ENCODE measurements at regions not wholly inside any gene's neighbourhood (a gene's known extent, or its start where the extent isn't known, plus 50 kb on each side); places are given as distances from the start of the nearest gene placed in this dataset.

DNA sequence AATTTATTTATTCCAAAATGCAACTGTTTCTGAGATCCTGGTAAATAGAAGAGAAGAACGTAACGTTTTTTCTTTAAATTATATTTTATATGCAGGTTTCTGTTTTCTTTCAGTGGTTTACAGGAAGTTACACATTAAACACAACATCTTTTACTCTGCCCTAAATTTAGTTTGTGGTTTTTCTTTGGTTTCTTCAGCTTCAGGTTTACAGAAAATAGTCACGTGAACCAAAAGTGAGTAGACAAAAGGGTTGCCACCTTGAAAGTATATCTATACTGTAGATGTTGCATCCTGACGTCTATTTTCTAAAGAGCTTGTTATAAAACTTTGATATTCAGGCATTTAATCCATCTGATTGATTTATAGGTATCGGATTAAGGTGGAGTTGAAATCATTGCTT lies 1236.6 kb downstream of the MAT2B start:
- peak; percentile 15 for DNase-seq (ENCODE audit: low spot score)
- TF ChIP-seq, protein P1, sequence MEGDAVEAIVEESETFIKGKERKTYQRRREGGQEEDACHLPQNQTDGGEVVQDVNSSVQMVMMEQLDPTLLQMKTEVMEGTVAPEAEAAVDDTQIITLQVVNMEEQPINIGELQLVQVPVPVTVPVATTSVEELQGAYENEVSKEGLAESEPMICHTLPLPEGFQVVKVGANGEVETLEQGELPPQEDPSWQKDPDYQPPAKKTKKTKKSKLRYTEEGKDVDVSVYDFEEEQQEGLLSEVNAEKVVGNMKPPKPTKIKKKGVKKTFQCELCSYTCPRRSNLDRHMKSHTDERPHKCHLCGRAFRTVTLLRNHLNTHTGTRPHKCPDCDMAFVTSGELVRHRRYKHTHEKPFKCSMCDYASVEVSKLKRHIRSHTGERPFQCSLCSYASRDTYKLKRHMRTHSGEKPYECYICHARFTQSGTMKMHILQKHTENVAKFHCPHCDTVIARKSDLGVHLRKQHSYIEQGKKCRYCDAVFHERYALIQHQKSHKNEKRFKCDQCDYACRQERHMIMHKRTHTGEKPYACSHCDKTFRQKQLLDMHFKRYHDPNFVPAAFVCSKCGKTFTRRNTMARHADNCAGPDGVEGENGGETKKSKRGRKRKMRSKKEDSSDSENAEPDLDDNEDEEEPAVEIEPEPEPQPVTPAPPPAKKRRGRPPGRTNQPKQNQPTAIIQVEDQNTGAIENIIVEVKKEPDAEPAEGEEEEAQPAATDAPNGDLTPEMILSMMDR (IDR thresholded peaks at IDR 0.05; ENCODE audit: extremely low read depth, missing control alignments): no peak

DNA sequence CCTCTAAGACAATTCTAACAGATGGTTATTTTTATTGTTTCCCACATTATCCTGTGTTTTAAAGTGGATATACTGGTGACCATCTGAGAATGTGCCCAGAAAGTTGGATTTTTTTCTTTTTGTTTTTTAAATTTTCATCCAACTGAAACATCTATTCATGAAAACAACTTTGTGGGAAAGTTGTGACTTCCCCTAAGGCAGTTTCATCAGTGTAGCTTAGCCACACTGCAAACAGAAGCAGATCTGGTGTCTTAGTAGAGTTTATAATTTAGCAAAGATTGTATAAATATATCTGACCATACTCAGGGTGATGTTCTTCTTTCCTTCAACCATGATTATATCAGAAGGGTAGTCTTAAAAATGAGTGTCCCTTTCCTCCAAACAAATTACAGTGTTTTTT lies 1241.3 kb downstream of the MAT2B start:
- DNase-seq (ENCODE audit: low spot score): no peak
- TF ChIP-seq, protein P1 (IDR thresholded peaks at IDR 0.05; ENCODE audit: extremely low read depth, missing control alignments): no peak

DNA sequence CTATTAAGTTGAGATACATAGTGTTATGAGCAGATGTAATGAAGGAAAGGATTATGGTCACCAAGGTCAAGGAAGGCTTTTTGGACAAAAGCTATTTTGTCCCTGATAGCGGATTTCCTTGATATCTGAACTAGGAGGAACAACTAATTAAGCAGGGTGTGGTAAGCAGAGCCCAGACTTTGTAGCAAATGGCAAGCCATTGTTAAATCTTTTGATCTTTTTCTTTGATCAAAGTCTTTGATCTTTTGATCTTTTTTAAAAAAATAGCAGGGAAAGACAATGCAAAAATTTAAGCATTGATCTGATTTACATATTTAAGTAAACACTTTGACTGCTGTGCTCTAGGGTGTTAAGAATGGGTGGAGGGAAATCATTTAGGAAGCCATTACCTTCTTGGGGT lies 1242.0 kb downstream of the MAT2B start:
- TF ChIP-seq, protein P1 (IDR thresholded peaks at IDR 0.05; ENCODE audit: extremely low read depth, missing control alignments): no peak
- DNase-seq (ENCODE audit: low spot score): no peak

DNA sequence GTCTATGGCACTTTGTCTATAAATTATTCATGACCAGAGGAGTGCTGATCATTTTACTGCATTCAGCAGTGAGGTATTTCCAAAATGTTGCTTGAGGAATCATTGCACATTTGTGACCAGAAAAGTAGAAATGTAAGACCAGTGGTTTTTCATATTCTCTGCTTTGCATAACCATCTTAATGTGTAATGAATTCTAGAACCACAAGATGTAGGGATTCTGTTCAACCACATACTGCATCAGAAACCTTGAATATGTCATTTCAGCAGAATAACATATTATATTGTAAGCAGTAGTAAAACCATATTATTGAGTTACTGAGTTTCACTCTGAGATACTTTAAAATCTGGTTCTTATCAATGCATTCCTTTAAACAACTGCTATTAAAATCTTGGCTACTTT lies 1243.4 kb downstream of the MAT2B start:
- TF ChIP-seq, protein P1 (IDR thresholded peaks at IDR 0.05; ENCODE audit: extremely low read depth, missing control alignments): no peak
- no peak for DNase-seq (ENCODE audit: low spot score)

DNA sequence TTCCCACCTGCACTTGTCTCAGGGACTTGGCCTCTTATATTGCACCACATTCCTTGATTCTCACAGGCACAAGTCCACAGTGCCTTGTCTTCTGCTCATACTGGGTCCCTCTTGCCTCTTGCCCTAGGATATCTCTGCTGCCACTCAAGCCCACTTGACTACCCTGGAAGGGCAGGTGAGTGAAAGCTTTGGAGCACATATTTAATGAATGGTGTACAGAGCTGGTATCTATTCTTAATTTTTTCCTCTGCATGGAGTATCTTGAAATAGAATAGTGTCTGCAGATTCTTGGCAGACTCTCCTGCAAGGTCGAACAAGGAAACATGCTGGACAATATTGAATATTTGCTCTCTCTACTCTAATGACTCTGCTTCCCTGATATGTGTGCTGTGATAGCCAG lies 1248.0 kb downstream of the MAT2B start:
- DNase-seq (ENCODE audit: low spot score): no peak

DNA sequence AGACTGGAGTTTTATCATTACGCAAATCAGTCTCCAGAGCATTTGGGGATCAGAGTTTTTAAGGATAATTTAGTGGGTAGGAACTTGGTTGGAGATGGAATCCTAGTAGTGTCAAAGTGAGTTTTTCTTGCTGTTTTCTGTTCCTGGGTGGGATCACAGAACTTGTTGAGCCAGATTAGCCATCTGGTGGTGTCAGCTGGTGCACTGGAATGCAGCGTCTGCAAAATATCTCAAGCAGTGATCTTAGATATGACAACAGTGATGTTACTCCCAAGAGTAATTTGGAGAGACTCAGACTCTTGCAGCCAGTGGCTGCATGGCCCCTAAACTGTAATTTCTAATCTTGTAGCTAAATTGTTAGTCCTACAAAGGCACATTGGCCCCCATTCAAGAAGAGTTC lies 1257.8 kb downstream of the MAT2B start:
- DNase-seq (ENCODE audit: low spot score): no peak
- TF ChIP-seq, protein P1 (IDR thresholded peaks at IDR 0.05; ENCODE audit: extremely low read depth, missing control alignments): no peak

More for the DNA sequence above, 1248.0 kb downstream of the MAT2B start:
- TF ChIP-seq, protein P1 (IDR thresholded peaks at IDR 0.05; ENCODE audit: extremely low read depth, missing control alignments): no peak

DNA sequence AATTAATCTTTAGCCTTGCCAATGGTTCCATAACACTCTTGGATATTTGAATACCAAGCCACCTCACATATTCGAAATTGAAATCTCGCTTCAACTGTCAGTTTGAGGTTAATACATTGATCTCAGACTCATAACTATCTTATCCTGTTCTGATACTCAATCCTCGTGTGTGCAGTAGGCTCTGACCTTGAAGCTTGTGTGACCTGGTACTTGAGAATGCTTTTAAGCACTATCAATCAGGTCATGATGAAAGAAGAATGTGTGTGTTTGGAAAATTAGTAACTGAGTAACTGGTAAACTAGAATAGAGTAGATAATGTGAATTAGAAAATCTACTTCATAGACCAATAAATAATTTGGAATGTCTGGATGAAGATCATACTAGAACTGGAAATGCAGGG lies 1266.7 kb downstream of the MAT2B start:
- DNase-seq (ENCODE audit: low spot score): no peak
- TF ChIP-seq, protein P1 (IDR thresholded peaks at IDR 0.05; ENCODE audit: extremely low read depth, missing control alignments): no peak
